ENCODE measurements at regions not wholly inside any gene's neighbourhood (a gene's known extent, or its start where the extent isn't known, plus 50 kb on each side); places are given as distances from the start of the nearest gene placed in this dataset.

GRCh38 chr16:27699540-27699939 is 149.6 kb downstream of the KATNIP start:
- 86 to 91% methylated on average over 5 to 7 of the region's 7 CpGs for WGBS, 2 experiments (ENCODE audit: insufficient coverage in 1 of 2, insufficient read length in 1 of 2)
- H3K9ac ChIP-seq (ENCODE audit: extremely low read depth, low read length, poor library complexity, severe bottlenecking), result no peak overlapping the region
- peaks cover 3% of the 10 kb centered on the region for H3K9me3 Mint-ChIP-seq
- no peak overlapping the region for H3K4me3 Mint-ChIP-seq
- H3K36me3 ChIP-seq (ENCODE audit: control insufficient read depth, insufficient read depth, low read length), result peaks cover 13% of the 10 kb centered on the region
- no peaks in the 10 kb centered on the region for H3K27me3 ChIP-seq (ENCODE audit: control insufficient read depth, insufficient read depth, low read length, poor library complexity, severe bottlenecking)
- no peak overlapping the region for H3K4me3 ChIP-seq (ENCODE audit: low read length)
- H3K9me3 ChIP-seq (ENCODE audit: control insufficient read depth, low read length), result no peaks in the 10 kb centered on the region
- H3K36me3 Mint-ChIP-seq (ENCODE audit: low read depth), result peaks cover 25% of the 10 kb centered on the region
- H3K4me1 Mint-ChIP-seq, result no peaks in the 10 kb centered on the region
- no peak overlapping the region for H3K27ac ChIP-seq (ENCODE audit: low read depth, low read length)
- no peaks in the 10 kb centered on the region for H3K27me3 Mint-ChIP-seq (ENCODE audit: insufficient read depth)
- no peaks in the 10 kb centered on the region for H3K4me1 ChIP-seq (ENCODE audit: control insufficient read depth, insufficient read depth, low read length)
- no peak overlapping the region for H3K27ac Mint-ChIP-seq
- peak; percentile 36 for TF ChIP-seq CTCF (conservative IDR thresholded peaks at IDR 0.05)
- DNase-seq, result no peak

- peaks cover 13% of the 10 kb centered on the region for H3K36me3 ChIP-seq (ENCODE audit: control insufficient read depth, insufficient read depth, low read length)
- peaks cover 3% of the 10 kb centered on the region for H3K9me3 Mint-ChIP-seq
- no peak overlapping the region for H3K4me3 Mint-ChIP-seq
- no peaks in the 10 kb centered on the region for H3K27me3 ChIP-seq (ENCODE audit: control insufficient read depth, insufficient read depth, low read length, poor library complexity, severe bottlenecking)
- TF ChIP-seq CTCF (conservative IDR thresholded peaks at IDR 0.05), result no peak
- 90 to 92% methylated on average over 9 to 10 of the region's 10 CpGs for WGBS, 2 experiments (ENCODE audit: insufficient coverage in 1 of 2, insufficient read length in 1 of 2)
- no peak overlapping the region for H3K4me3 ChIP-seq (ENCODE audit: low read length)
- H3K9me3 ChIP-seq (ENCODE audit: control insufficient read depth, low read length), result no peaks in the 10 kb centered on the region
- no peak for DNase-seq
- H3K9ac ChIP-seq (ENCODE audit: extremely low read depth, low read length, poor library complexity, severe bottlenecking), result no peak overlapping the region
- H3K36me3 Mint-ChIP-seq (ENCODE audit: low read depth), result peaks cover 28% of the 10 kb centered on the region
- H3K27ac Mint-ChIP-seq, result peak overlapping the region; percentile 83
- H3K4me1 ChIP-seq (ENCODE audit: control insufficient read depth, insufficient read depth, low read length), result no peaks in the 10 kb centered on the region
- no peaks in the 10 kb centered on the region for H3K27me3 Mint-ChIP-seq (ENCODE audit: insufficient read depth)
- H3K4me1 Mint-ChIP-seq, result no peaks in the 10 kb centered on the region
- H3K27ac ChIP-seq (ENCODE audit: low read depth, low read length), result no peak overlapping the region
These were observed 150.5 kb downstream of the KATNIP start for GRCh38 chr16:27700304-27700995.

GRCh38 chr16:27701381-27701780 is 151.4 kb downstream of the KATNIP start:
- H3K27me3 Mint-ChIP-seq (ENCODE audit: insufficient read depth), result no peaks in the 10 kb centered on the region
- Histone ChIP-seq H3K36me3 (ENCODE audit: control insufficient read depth, insufficient read depth, low read length) (peaks cover 13% of the 10 kb centered on the region), H3K27me3 (ENCODE audit: control insufficient read depth, insufficient read depth, low read length, poor library complexity, severe bottlenecking) (no peaks in the 10 kb centered on the region), H3K4me1 (ENCODE audit: control insufficient read depth, insufficient read depth, low read length) (no peaks in the 10 kb centered on the region), H3K9ac (ENCODE audit: extremely low read depth, low read length, poor library complexity, severe bottlenecking) (no peak overlapping the region), H3K27ac (ENCODE audit: low read depth, low read length) (no peak overlapping the region), H3K4me3 (ENCODE audit: low read length) (no peak overlapping the region), H3K9me3 (ENCODE audit: control insufficient read depth, low read length) (no peaks in the 10 kb centered on the region)
- 93 to 95% methylated on average over 8 of the region's 8 CpGs for WGBS, 2 experiments (ENCODE audit: insufficient coverage in 1 of 2, insufficient read length in 1 of 2)
- H3K27ac Mint-ChIP-seq, result no peak overlapping the region
- no peak for TF ChIP-seq CTCF (conservative IDR thresholded peaks at IDR 0.05)
- no peak for DNase-seq
- peaks cover 27% of the 10 kb centered on the region for H3K36me3 Mint-ChIP-seq (ENCODE audit: low read depth)
- peaks cover 2% of the 10 kb centered on the region for H3K9me3 Mint-ChIP-seq
- H3K4me3 Mint-ChIP-seq, result no peak overlapping the region
- H3K4me1 Mint-ChIP-seq, result no peaks in the 10 kb centered on the region
